Inferior parietal cortex (tissue), 1 donor: ENCODE measurements at regions not wholly inside any gene's neighbourhood (a gene's known extent, or its start where the extent isn't known, plus 50 kb on each side); places are given as distances from the start of the nearest gene placed in this dataset.

Source experiments
- DNase-seq: peaks from one replicate; pipeline ENCODE4 v3.0.0-alpha.2; 2016; ENCODE audit errors: extremely low spot score

DNA sequence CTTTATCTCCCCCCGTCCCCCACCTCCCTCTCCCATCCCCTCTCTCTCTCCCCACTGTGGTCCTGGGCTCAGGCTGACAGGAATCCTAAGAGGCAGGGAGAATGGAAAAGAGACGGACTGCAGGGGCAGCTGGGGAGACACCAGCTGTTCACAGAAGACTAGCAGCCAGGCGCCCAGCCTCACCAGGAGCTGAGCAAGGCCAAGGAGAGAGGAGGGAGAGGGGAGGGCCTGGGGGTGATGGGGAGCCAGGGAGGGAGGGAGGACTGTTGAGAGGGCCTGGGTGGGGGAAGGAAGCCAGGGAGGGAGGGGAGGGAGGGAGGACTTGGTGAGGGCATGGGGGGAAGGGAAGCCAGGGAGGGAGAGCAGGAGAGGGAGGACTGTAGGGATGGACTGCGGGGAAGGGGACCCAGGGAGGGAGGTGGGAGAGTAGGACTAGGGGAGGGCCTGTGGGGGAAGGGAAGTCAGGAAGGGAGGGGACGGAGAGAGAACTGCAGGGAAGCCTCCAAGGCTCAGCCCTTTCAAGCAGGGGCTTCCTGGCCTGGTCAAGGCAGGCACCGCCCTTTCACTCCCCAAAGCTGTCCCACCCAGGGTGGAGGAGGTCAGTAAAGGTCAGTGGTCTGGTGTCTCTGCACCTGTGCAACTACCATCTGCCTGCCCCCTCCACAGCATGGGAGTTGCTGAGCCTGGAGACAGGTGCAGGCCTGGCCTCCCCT, 517.7 kb upstream of the MYT1L start:
- DNase-seq = no peak

GRCh38 chr2:2848198-2848597, 517.1 kb upstream of the MYT1L start:
- no peak for DNase-seq

GRCh38 chr2:2847209-2847676, 516.2 kb upstream of the MYT1L start:
- no peak for DNase-seq

DNA sequence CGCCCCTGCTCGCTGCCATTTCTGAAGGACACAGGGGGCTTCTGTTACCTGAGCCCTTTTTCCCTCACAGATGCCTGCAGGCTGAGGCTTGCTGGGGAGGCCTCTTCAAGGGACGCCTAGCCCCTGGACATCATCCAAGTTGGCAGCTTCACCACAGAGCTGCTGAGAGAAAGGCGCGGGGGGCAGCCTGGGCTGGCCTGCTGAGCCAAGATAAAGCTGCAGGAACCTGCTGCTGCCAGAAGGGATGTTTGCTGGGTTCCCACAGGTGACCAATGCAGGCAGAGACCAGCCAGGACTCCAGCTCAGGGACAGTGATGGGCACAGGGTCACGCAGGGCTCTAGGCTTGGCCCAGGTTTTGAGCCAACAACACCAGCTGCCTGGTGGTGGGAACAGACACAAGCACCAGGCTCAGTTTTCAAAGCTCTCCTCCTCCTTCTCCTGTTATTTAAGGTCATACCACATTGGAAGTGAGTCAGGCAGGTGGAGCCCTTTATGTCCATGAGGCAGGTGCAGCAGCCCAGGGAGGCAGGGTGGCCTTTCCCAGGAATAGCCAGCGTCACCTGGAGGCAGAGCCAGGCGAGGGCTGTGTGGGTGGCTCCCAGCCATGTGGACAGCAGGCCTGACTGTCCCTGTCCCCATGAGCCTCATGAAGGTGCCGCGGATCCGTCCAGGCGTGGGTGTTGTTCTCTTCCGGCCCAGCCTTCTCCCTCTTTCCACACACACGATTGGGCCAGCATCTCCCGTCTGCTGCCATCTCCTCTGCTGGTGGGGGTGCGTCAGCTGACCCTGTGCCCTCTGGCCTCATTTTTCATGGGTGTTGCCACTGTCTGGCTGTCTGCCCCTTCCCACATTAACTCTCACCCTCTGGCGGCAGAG, 515.5 kb upstream of the MYT1L start:
- DNase-seq = no peak

- no peak for DNase-seq
These were observed 514.8 kb upstream of the MYT1L start for GRCh38 chr2:2845806-2846315.

DNA sequence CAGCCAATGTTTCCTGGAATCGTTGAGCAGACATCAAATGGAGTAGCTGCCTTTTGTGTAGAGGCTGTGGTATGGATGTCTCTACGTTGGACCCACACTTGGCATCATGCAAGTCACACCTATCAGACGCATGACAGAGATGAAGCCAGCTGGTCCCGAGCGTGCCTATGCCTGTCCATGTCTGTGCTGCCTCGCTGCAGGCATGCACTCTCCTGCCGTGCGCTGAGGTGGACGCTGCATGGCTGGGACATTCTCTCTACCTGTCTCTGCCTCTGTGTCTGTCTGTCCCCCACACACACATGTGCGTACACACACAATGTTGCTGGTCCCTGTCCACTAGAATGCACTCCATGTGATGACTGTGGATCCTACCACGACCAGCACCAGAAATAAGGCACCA, 514.2 kb upstream of the MYT1L start:
- no peak for DNase-seq

DNA sequence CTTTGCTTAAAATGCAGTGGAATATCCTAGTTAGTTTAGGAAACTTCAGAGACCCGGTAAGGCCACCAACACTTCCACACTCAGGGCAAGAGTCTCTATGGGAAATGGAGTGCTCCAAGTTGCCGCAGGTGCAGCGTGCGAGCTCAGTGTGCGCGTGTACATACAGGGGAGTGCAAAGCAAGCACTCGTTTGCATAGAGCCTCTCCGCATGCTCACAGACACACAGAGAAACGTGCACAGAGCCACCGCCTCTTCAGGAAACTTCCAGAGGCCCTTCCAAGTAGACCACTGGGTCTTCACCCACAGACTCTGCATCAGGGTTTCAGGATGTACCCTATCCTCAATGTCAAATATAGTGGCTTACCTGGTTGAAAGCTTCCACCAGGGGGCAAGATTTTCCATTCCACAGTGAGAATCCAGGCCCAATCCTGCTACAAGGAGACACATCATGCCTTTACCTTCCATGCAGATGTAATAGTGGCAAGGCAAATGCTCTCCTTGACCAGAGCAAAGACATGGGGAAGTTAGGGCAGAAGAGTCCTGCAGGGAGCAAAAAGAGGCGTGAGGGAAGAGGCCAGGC, 513.0 kb upstream of the MYT1L start:
- DNase-seq = no peak

DNA sequence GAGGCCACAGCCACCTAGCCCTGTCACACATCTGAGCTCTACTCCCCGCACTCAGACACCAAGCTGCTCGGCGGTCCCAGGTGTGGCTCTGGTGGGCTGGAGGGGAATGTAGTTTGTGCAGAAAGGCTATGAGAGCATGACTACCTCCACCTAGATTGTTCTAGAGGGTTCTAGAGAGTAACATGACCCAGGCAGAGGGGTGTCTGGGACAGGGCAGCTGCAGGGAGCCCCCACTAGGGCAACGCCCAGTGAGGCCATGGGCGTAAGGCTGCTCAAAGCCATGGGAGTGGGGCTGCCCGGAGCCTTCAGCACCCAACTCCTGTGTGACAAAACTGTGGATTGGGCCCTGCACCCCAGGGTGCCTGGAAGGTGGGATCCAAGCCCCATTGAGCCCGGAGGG, 511.4 kb upstream of the MYT1L start:
- no peak for DNase-seq

GRCh38 chr2:2840681-2841300, 509.7 kb upstream of the MYT1L start:
- no peak for DNase-seq

- no peak for DNase-seq
These were observed 508.9 kb upstream of the MYT1L start for GRCh38 chr2:2839782-2840531.

DNA sequence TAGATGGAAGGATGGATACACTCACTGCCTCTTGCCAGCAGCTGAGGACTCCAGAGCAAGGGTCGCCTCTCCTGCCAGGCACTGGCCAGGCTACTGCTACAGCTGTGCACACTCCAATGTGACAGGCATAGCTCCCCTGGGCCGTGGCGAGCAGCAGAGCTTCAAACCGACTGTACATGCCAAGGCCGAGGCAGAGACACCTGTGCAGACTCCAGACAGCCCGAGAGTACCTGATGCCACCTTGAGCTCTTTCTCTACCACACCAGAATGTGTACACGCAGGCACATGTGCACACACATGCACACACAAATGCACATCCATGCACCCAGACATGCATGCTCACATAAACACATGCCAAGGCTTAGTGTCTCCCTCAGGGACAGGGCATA, 508.3 kb upstream of the MYT1L start:
- no peak for DNase-seq

DNA sequence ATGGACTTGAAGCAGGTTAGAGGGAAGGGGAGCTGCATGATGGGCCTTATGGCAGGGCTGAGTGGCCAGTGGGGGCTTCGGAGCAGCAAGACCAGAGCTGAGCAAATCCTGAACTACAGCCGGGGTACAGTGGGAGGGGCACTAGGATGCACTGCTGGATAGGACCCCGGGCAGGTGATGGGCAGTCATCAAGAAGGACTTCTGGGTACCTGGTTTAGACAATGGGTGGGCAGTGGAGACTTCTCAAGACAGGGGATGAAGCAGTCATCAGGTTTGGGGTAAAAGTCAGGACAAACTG, 507.4 kb upstream of the MYT1L start:
- no peak for DNase-seq

GRCh38 chr2:2837746-2838547, 506.9 kb upstream of the MYT1L start:
- DNase-seq = no peak

DNA sequence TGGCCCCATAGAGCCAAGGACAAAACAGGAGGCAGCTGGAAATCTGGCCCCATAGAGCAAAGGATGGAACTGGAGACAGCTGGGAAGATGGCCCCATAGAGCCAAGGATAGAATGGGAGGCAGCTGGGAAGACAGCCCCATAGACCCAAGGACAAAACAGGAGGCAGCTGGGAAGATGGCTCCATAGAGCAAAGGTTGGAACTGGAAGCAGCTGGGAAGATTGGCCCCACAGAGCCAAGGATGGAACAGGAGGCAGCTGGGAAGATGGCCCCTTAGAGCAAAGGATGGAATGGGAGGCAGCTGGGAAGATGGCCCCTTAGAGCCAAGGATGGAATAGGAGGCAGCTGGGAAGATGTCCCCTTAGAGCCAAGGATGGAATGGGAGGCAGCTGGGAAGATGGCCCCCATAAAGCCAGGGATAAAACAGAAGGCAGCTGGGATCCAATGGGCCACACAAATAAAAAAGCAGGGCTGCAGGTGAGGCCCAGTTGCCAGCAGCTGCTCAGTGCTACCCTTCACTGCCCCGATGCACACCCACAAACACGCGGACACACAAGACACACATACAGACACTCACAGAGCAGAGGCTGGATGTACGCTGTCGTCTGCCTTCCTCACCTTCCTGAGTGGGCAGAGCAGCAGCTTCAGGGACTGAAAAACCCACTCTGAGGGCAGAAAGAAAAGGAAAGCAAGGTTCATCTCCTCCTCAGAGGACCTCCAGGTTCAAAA, 505.4 kb upstream of the MYT1L start:
- no peak for DNase-seq

GRCh38 chr2:2834516-2835254, 503.6 kb upstream of the MYT1L start:
- DNase-seq = no peak

GRCh38 chr2:2834105-2834504, 503.0 kb upstream of the MYT1L start:
- DNase-seq = no peak

GRCh38 chr2:2832657-2833056, 501.6 kb upstream of the MYT1L start:
- DNase-seq = no peak

DNA sequence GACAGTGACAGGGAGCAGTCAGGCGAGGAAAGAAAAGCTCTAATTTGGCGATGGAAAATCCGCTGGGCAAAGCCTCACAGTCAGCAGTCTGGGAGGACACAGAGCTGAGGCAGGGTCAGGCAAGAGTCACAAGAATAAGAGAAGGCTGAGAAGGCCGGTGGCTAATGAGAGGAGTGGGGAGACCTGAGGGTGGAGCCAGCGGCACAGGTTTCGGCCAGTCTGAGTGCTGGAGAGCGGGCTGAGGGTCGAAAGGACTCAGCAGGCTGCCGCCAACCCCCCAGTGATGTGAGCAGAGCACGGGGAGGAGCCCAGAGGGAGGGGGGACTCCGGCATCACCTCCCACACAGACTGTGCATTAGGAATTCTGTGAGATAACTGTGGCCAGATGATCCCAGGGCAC, 500.6 kb upstream of the MYT1L start:
- DNase-seq = no peak

GRCh38 chr2:2830576-2830975, 499.5 kb upstream of the MYT1L start:
- no peak for DNase-seq
